BLaER1 (cell line): ENCODE measurements at regions not wholly inside any gene's neighbourhood (a gene's known extent, or its start where the extent isn't known, plus 50 kb on each side); places are given as distances from the start of the nearest gene placed in this dataset.
"Not testable (repeated sequence)": the region's sequence is repeated elsewhere in the genome, so short reads cannot be mapped to it uniquely, and the experiment has no call there.

Source experiments
- H3K27ac ChIP-seq: shearing (Covaris generic); formaldehyde crosslinking; 2 replicates; pipeline ENCODE4 v1.8.1; 2022
- H3K27me3 ChIP-seq: shearing (Covaris generic); formaldehyde crosslinking; 2 replicates; pipeline ENCODE4 v1.8.1; 2022
- H3K36me3 ChIP-seq: shearing (Covaris generic); formaldehyde crosslinking; 2 replicates; pipeline ENCODE4 v1.8.1; 2022
- H3K4me1 ChIP-seq: shearing (Covaris generic); formaldehyde crosslinking; 2 replicates; pipeline ENCODE4 v1.8.1; 2022
- H3K4me2 ChIP-seq: shearing (Covaris generic); formaldehyde crosslinking; 2 replicates; pipeline ENCODE4 v1.8.1; 2022
- H3K4me3 ChIP-seq: shearing (Covaris generic); formaldehyde crosslinking; 2 replicates; pipeline ENCODE4 v1.8.1; 2022
- H3K9ac ChIP-seq: shearing (Covaris generic); formaldehyde crosslinking; 2 replicates; pipeline ENCODE4 v1.8.1; 2022
- H3K9me3 ChIP-seq: shearing (Covaris generic); formaldehyde crosslinking; 2 replicates; pipeline ENCODE4 v1.8.1; 2022
- H4K20me1 ChIP-seq: shearing (Covaris generic); formaldehyde crosslinking; 2 replicates; pipeline ENCODE4 v1.8.1; 2022
- Cebpa-rat ChIP-seq: shearing (Covaris generic); IDR thresholded peaks from 2 replicates; pipeline ENCODE4 v1.8.1; 2022

DNA sequence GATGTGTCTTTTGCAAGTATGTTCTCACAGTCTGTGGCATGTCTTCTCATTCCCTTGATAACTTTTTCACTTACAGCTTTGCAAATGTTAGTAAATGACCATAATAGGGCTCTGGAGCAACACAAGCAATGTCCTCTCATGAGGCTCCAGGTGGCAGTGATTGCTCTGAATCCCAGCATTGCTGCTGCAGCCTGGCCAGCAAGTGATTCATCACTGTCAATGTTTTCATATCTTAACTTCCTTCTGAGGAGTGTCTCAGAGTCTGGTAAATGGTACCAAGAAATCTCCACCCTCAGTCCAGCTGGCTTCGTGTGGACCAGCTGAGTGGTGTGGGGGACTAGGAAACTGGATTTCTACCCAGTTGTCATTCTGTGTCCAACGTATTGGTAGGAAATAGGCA is 139.6 kb downstream of the MYLK4 start:
- Histone ChIP-seq H3K9me3 (peaks cover 5% of the 10 kb centered on the region; the same call in 1 of the 2 replicates), H3K9ac (no peak overlapping the region)

DNA sequence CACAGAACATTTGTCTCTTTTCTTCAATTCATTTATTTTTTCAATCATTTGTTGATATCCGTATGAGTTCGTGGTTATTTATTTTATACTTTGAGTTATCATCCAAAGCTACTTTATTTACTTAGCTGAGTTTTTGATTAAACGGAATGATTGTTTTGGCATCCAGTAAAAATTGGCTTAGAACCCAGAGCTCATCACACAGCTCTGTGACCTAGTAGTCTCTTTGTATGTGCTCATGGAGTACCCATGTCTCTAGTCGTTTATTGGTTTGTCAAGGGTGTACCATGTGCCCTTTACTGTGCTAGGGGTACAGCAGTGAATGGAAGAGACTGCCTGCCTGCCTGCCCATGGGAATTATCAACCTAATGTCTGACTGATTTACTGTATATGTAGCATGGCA is 142.2 kb downstream of the MYLK4 start:
- no peaks in the 10 kb centered on the region for H3K36me3 ChIP-seq

More for the DNA sequence above, 139.6 kb downstream of the MYLK4 start:
- no peak for TF ChIP-seq Cebpa-rat
- H3K4me2 ChIP-seq = no peak overlapping the region
- H3K4me1 ChIP-seq = no peaks in the 10 kb centered on the region
- no peak overlapping the region for H3K27ac ChIP-seq
- no peaks in the 10 kb centered on the region for H3K27me3 ChIP-seq
- no peaks in the 10 kb centered on the region for H4K20me1 ChIP-seq
- no peaks in the 10 kb centered on the region for H3K36me3 ChIP-seq
- no peak overlapping the region for H3K4me3 ChIP-seq

DNA sequence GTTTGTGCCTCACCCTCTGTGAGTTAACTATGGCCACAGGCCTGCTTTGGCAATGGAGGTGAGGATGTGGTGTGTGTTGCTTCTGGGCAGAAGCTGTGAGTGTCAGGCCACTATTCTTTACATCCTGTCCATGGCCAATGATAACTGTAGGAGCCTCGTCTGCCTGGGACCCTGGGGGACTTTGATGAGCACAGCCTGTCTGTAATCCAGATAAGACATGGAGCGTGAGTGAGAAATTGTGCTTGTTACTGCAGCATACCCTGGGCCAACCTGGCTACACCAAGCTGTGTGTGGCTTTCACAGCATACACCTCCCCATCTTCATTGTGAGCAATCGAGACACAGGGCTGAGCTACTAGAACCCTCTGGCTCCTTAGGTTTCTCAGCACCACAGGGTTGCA is 150.4 kb downstream of the MYLK4 start:
- H3K36me3 ChIP-seq = no peaks in the 10 kb centered on the region
- H3K9ac ChIP-seq = no peak overlapping the region
- H3K4me2 ChIP-seq = no peak overlapping the region
- no peaks in the 10 kb centered on the region for H3K27me3 ChIP-seq
- TF ChIP-seq Cebpa-rat = no peak
- H3K4me1 ChIP-seq = no peaks in the 10 kb centered on the region
- no peak overlapping the region for H3K4me3 ChIP-seq
- no peak overlapping the region for H3K27ac ChIP-seq
- no peaks in the 10 kb centered on the region for H3K9me3 ChIP-seq
- no peaks in the 10 kb centered on the region for H4K20me1 ChIP-seq

More for the DNA sequence above, 142.2 kb downstream of the MYLK4 start:
- Histone ChIP-seq H3K9ac (no peak overlapping the region), H3K9me3 (no peaks in the 10 kb centered on the region), H4K20me1 (no peaks in the 10 kb centered on the region), H3K4me3 (no peak overlapping the region), H3K27ac (no peak overlapping the region), H3K27me3 (no peaks in the 10 kb centered on the region), H3K4me2 (no peak overlapping the region), H3K4me1 (no peaks in the 10 kb centered on the region)
- no peak for TF ChIP-seq Cebpa-rat

DNA sequence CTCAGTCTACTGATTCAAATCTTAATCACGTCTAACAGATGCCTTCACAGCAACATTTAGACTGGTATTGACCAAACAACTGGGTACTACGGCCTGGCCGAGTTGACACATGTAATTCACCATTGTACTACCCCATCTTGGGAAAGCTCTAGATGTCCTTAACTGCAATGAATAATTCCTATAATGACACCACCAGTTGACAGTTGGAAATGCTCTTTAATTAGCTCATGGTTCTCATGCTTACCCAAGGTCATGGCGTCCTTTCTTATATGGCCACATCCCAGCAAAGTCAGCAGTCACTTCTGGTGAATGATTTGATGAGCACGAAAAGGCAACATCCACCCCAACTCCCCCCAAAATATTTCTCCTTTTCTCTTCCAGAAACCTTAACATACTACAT is 150.9 kb downstream of the MYLK4 start:
- Histone ChIP-seq H3K4me2 (no peak overlapping the region), H3K4me3 (no peak overlapping the region), H3K36me3 (no peaks in the 10 kb centered on the region), H4K20me1 (no peaks in the 10 kb centered on the region), H3K9ac (no peak overlapping the region), H3K4me1 (no peaks in the 10 kb centered on the region), H3K27me3 (no peaks in the 10 kb centered on the region), H3K9me3 (no peaks in the 10 kb centered on the region), H3K27ac (no peak overlapping the region)
- no peak for TF ChIP-seq Cebpa-rat

DNA sequence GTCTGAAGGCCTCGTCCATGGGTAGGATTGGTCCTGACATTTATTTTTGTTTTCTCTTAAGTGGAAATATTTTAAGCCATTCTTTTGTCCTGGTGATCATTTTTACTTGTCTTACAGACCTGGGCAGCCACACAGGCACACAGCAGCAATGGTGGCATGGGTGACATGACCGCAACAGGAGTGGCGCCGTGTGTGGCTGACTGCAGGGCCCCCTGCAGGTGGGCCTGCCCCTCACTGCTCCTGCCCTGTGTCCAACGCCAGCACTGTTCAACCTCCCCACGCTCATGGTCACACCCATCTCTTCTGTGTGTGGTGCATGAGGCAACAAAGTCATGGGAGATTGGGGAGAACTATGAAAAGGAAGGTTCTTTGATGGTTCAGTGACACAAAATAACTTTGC is 151.9 kb downstream of the MYLK4 start:
- TF ChIP-seq Cebpa-rat = no peak
- H4K20me1 ChIP-seq = no peaks in the 10 kb centered on the region
- no peaks in the 10 kb centered on the region for H3K36me3 ChIP-seq
- H3K4me3 ChIP-seq = no peak overlapping the region
- no peaks in the 10 kb centered on the region for H3K4me1 ChIP-seq
- no peak overlapping the region for H3K9ac ChIP-seq
- no peaks in the 10 kb centered on the region for H3K27me3 ChIP-seq
- no peak overlapping the region for H3K4me2 ChIP-seq
- no peaks in the 10 kb centered on the region for H3K9me3 ChIP-seq
- no peak overlapping the region for H3K27ac ChIP-seq

DNA sequence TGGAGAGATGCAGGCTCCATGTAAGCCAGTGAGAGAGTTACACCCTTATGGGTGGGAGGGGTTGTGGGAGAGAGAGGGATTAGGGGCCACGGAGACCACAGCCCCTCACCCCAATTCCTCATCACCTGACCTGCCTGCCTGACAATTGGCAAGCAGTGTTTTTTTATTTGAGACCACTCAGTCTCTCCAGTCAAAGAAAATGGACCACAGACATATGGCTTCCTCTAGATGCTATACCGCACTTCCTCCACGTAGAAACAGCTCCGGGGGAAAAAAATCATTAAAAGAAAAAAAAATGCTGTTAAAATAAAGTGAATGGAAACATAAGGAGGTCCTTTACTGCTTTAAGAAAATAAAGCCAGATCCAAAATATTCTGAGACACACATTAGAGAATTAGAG is 152.7 kb downstream of the MYLK4 start:
- H3K9me3 ChIP-seq = peaks cover 4% of the 10 kb centered on the region; the same call in 1 of the 2 replicates
- H3K4me3 ChIP-seq = no peak overlapping the region
- TF ChIP-seq Cebpa-rat = no peak
- no peaks in the 10 kb centered on the region for H3K36me3 ChIP-seq
- H3K4me2 ChIP-seq = no peak overlapping the region
- no peak overlapping the region for H3K9ac ChIP-seq
- H3K27me3 ChIP-seq = no peaks in the 10 kb centered on the region
- no peaks in the 10 kb centered on the region for H3K4me1 ChIP-seq
- no peak overlapping the region for H3K27ac ChIP-seq
- H4K20me1 ChIP-seq = no peaks in the 10 kb centered on the region

DNA sequence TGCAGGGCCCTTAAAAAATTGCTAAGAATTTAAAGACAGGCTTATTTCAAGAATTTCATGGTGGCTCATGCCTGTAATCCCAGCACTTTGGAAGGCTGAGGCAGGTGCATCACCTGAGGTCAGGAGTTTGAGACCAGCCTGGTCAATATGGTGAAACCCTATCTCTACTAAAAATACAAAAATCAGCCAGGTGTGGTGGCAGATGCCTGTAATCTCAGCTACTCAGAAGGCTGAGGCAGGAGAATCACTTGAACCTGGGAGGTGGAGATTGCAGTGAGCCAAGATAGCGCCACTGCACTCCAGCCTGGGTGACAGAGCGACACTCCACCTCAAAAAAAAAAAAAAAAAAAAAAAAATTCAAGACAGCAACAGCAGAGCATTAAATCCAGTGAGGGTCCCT is 153.3 kb downstream of the MYLK4 start:
- not testable (repeated sequence) for H3K27ac ChIP-seq, H3K27me3 ChIP-seq, H4K20me1 ChIP-seq, H3K4me3 ChIP-seq, H3K9me3 ChIP-seq, H3K4me2 ChIP-seq, H3K4me1 ChIP-seq, H3K9ac ChIP-seq, H3K36me3 ChIP-seq

DNA sequence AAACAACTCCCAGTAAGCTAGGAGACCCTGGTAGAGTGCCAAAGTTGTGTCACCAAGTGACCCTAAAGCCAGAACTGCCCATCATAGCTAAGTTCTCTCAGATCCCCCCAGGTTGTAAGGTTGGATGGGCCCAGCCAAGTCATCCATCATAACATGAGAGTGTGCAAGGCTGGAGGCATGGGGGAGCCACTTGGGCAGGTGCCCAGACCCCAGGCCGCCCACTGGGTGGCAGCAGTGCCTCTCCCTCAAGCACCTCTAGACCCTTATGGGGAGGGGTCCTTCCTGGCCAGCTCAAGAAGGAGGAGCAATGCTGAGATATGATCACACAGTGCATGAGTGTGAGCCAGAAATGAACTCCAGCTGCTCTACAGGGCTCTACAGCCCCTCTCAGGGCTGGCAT is 154.5 kb downstream of the MYLK4 start:
- no peaks in the 10 kb centered on the region for H3K4me1 ChIP-seq
- peaks cover 9% of the 10 kb centered on the region; the same call in 1 of the 2 replicates for H3K9me3 ChIP-seq
- no peak for TF ChIP-seq Cebpa-rat
- H3K4me2 ChIP-seq = no peak overlapping the region
- H3K27ac ChIP-seq = no peak overlapping the region
- H3K9ac ChIP-seq = no peak overlapping the region
- H3K36me3 ChIP-seq = no peaks in the 10 kb centered on the region
- H3K4me3 ChIP-seq = no peak overlapping the region
- no peaks in the 10 kb centered on the region for H4K20me1 ChIP-seq
- H3K27me3 ChIP-seq = no peaks in the 10 kb centered on the region

DNA sequence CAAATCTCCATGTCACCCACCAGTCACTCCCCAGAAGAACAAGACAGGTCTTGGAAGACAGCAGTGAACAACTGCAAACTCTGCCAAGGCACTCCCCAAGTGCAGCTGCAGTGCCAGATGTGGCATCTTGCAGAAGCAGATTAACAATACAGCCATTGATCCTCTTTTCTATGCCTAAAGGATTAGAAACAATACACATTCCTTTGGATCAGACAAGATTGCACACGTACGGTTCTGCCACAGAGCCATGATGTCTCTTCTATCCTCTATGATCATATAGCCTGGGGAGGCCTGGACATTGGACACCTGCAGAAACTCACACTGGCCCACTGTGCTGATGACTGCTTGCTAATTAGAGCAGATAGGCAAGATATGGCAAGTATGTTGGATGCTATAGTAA is 155.9 kb downstream of the MYLK4 start:
- no peak overlapping the region for H3K4me2 ChIP-seq

DNA sequence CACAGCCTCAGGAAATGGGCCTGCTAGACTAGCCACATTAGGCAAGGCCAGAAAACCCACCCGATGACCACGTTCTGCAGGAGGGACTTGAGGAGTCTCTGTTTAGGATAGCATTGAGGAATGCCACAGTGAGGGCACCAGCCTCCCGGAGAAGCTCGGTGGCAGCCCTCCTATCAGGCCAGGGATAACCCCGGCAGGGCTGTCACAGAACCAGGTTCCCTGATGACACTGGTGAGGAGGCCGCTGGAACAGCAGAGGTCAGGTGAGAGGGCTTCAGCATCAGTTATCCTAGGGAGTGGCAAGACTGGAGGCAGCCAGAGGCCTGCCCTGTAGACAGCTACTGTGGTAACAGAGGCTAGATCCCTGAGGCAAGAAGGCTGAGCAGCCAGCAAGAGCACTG is 157.6 kb downstream of the MYLK4 start:
- no peak overlapping the region for H3K4me3 ChIP-seq
- H4K20me1 ChIP-seq = no peaks in the 10 kb centered on the region
- no peak overlapping the region for H3K9ac ChIP-seq
- no peaks in the 10 kb centered on the region for H3K27me3 ChIP-seq
- H3K36me3 ChIP-seq = no peaks in the 10 kb centered on the region
- no peak overlapping the region for H3K4me2 ChIP-seq
- H3K9me3 ChIP-seq = peaks cover 9% of the 10 kb centered on the region
- no peaks in the 10 kb centered on the region for H3K4me1 ChIP-seq
- H3K27ac ChIP-seq = no peak overlapping the region
- TF ChIP-seq Cebpa-rat = no peak

More for the DNA sequence above, 155.9 kb downstream of the MYLK4 start:
- no peak overlapping the region for H3K9ac ChIP-seq
- H3K4me3 ChIP-seq = no peak overlapping the region
- no peak for TF ChIP-seq Cebpa-rat
- H3K9me3 ChIP-seq = peaks cover 9% of the 10 kb centered on the region; the same call in 1 of the 2 replicates
- H4K20me1 ChIP-seq = no peaks in the 10 kb centered on the region
- no peaks in the 10 kb centered on the region for H3K27me3 ChIP-seq
- no peaks in the 10 kb centered on the region for H3K36me3 ChIP-seq
- no peak overlapping the region for H3K27ac ChIP-seq
- H3K4me1 ChIP-seq = no peaks in the 10 kb centered on the region

DNA sequence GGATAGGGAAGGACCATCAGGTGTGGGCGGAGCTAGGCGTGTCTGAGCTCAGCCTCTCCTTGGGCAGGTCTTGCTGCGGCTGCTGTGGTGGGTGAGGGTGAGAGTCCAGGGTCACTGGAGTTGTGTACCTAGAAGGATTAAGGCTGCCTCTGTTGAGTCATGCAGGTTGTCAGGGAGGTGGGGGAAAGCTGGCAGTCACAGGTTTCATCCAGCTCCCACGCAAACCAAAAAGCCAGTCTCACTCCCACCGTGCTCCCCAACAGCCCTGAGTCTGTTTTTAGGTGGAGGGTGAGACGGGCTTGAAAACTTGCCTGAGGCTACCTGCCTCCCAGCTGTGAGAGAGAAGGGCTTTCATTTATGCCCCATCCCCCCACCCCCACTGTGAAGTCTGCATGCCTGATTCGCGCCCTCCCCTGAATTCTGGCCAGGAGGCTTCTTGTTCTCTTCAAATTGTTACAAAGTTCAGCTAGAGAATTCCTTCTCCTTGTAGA is 161.5 kb downstream of the MYLK4 start:
- Histone ChIP-seq H3K4me2 (no peak overlapping the region), H3K4me1 (no peaks in the 10 kb centered on the region), H3K9ac (no peak overlapping the region), H3K27me3 (no peaks in the 10 kb centered on the region), H3K27ac (no peak overlapping the region), H3K36me3 (no peaks in the 10 kb centered on the region), H3K9me3 (peaks cover 12% of the 10 kb centered on the region), H4K20me1 (no peaks in the 10 kb centered on the region), H3K4me3 (no peak overlapping the region)
- no peak for TF ChIP-seq Cebpa-rat
